Esophagus muscularis mucosa (tissue), 3 donors: ENCODE measurements at regions not wholly inside any gene's neighbourhood (a gene's known extent, or its start where the extent isn't known, plus 50 kb on each side); places are given as distances from the start of the nearest gene placed in this dataset.

ENCODE experiments used
- POLR2AphosphoS5 ChIP-seq, 2 donors: sonication (generic); formaldehyde crosslinking; IDR thresholded peaks; one replicate each; pipeline ENCODE4 v1.6.1; 2017; ENCODE audit warnings: antibody characterized with exemption in 2 of 2
- TF ChIP-seq, protein P1 (sequence below), 3 experiments: fragments of 200-600 bp in 2 of 3; fragments of 450-650 bp in 1 of 3; sonication (generic) in 2 of 3; IDR thresholded peaks; one replicate each; pipeline ENCODE4 v1.5.1; 2017 to 2019; ENCODE audit warnings: antibody characterized with exemption in 3 of 3, mild to moderate bottlenecking in 2 of 3, moderate library complexity in 1 of 3

DNA sequence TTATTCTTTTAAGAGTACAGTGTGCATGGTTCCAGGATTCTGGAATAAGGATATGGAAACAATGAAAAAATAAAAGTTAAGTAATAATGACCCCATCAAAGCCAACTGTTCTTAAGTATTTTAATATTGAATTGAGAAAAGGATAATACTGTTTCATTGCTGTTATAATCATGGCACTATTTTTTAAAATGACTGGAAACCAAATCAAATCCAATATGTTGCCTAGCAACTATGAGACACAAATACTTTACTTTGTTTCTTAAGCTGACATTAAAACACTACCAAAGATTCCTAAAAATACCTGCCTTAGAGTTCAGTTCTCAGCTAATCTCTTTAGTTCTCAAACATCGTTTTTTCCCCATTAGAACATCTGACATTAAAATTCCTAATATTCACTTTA, 66.4 kb upstream of the OTOGL start:
- no peak for TF ChIP-seq POLR2AphosphoS5 (IDR thresholded peaks at IDR 0.05)
- TF ChIP-seq, protein P1, sequence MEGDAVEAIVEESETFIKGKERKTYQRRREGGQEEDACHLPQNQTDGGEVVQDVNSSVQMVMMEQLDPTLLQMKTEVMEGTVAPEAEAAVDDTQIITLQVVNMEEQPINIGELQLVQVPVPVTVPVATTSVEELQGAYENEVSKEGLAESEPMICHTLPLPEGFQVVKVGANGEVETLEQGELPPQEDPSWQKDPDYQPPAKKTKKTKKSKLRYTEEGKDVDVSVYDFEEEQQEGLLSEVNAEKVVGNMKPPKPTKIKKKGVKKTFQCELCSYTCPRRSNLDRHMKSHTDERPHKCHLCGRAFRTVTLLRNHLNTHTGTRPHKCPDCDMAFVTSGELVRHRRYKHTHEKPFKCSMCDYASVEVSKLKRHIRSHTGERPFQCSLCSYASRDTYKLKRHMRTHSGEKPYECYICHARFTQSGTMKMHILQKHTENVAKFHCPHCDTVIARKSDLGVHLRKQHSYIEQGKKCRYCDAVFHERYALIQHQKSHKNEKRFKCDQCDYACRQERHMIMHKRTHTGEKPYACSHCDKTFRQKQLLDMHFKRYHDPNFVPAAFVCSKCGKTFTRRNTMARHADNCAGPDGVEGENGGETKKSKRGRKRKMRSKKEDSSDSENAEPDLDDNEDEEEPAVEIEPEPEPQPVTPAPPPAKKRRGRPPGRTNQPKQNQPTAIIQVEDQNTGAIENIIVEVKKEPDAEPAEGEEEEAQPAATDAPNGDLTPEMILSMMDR (IDR thresholded peaks at IDR 0.05): no peak
